Choroid plexus epithelial cell (primary cell): ENCODE measurements at regions not wholly inside any gene's neighbourhood (a gene's known extent, or its start where the extent isn't known, plus 50 kb on each side); places are given as distances from the start of the nearest gene placed in this dataset.

Experiments
- DNase-seq: peaks from one replicate; pipeline ENCODE4 v3.0.0-alpha.2; 2010; ENCODE audit warnings: low read depth
- H3K4me3 ChIP-seq: 2 replicates; pipeline ENCODE4 v1.5.1; 2011; ENCODE audit warnings: low read depth, mild to moderate bottlenecking, control low read depth, low read length, moderate library complexity
- CTCF ChIP-seq: conservative IDR thresholded peaks from 2 replicates; pipeline ENCODE4 v1.5.1; 2011; ENCODE audit warnings: low read depth, mild to moderate bottlenecking, control low read depth, inconsistent platforms, low read length, moderate library complexity

- DNase-seq: no peak
- H3K4me3 ChIP-seq: no peak overlapping the region
- no peak for TF ChIP-seq CTCF
Observed at GRCh38 chr9:90394871-90395270, 247.8 kb downstream of the DIRAS2 start.

- no peak overlapping the region for H3K4me3 ChIP-seq
- TF ChIP-seq CTCF: no peak
- DNase-seq: no peak
Observed at GRCh38 chr9:90400091-90400490, 242.5 kb downstream of the DIRAS2 start.

DNA sequence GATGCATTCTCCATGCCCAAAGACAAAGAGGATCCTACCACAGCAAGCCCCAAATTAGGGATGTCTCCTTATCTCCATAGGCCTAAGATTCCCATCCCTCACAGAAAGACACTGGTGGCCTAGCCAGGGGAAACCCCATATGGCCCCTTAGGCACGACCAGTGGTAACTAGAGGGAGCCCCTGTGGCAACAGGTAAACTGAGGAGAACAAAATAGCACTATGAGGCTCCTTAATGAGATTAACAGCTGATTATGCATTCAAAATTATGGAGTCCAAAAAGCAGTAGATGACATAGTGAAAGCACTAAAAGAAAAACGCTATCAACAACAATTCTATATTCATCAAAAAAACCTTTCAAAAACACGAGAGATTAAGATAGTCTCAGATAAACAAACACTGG, 234.0 kb downstream of the DIRAS2 start:
- no peak for DNase-seq
- H3K4me3 ChIP-seq: no peak overlapping the region
- no peak for TF ChIP-seq CTCF

GRCh38 chr9:90419221-90419851, 223.3 kb downstream of the DIRAS2 start:
- DNase-seq: no peak
- TF ChIP-seq CTCF: no peak
- no peak overlapping the region for H3K4me3 ChIP-seq

DNA sequence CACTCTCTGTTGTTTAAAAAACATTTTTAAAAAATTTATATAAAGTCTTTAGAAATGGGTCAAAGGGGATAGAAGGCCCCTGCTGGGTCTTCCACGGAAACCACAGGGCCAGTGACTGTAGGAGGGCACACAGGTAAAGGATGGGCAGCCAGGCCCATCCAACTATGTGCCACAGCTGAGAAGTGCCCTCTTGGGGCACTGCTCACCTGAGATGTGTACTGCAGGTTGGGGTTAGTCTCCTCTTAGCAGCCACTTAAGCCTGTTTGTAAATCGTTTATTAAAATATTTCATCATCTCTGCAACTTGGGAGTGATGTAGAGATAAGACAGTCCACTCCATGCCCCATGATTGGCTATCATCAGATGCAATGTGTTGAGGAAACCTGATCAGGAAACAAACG, 222.4 kb downstream of the DIRAS2 start:
- DNase-seq: no peak
- H3K4me3 ChIP-seq: no peak overlapping the region
- TF ChIP-seq CTCF: no peak

- DNase-seq: no peak
- TF ChIP-seq CTCF: no peak
- H3K4me3 ChIP-seq: no peak overlapping the region
Observed at GRCh38 chr9:90420768-90421513, 221.7 kb downstream of the DIRAS2 start.

DNA sequence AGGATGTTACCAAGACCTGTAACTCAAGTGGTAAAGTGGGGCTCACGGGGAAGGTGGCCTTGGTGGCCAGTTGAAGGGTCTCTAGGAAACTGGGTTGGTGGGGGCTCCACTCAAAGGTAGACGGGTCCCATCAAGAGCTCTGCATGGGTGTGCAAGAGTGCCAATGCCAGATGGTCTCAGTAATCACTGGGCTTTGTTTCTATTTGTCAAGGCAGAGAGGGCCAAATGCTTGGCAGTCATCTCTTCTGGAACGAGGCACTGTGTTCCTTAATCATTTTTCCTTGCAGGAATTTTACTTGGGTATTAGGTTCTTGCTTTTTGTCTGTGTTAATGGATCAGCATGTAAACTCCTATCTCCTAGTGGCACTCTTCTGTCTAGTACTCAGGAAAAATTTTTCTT, 220.8 kb downstream of the DIRAS2 start:
- no peak for TF ChIP-seq CTCF
- DNase-seq: no peak
- H3K4me3 ChIP-seq: no peak overlapping the region
